Glutamatergic neuron (in vitro differentiated cells): ENCODE measurements at regions not wholly inside any gene's neighbourhood (a gene's known extent, or its start where the extent isn't known, plus 50 kb on each side); places are given as distances from the start of the nearest gene placed in this dataset.

ENCODE experiments used
- DNase-seq: peaks from one replicate; pipeline ENCODE4 v3.0.0; 2022
- H3K27ac Mint-ChIP-seq: one replicate; pipeline ENCODE4 v1.8.0; 2020; ENCODE audit warnings: mild to moderate bottlenecking, mixed read lengths, inconsistent platforms; ENCODE audit not compliant: unreplicated experiment
- H3K27me3 Mint-ChIP-seq: one replicate; pipeline ENCODE4 v1.8.0; 2020; ENCODE audit warnings: mild to moderate bottlenecking, moderate library complexity, mixed read lengths, inconsistent platforms; ENCODE audit not compliant: unreplicated experiment
- H3K36me3 Mint-ChIP-seq: one replicate; pipeline ENCODE4 v1.8.0; 2020; ENCODE audit warnings: mild to moderate bottlenecking, mixed read lengths, inconsistent platforms; ENCODE audit not compliant: unreplicated experiment
- H3K4me1 Mint-ChIP-seq: one replicate; pipeline ENCODE4 v1.8.0; 2020; ENCODE audit warnings: mild to moderate bottlenecking, low read depth, mixed read lengths, inconsistent platforms; ENCODE audit not compliant: unreplicated experiment
- H3K4me3 Mint-ChIP-seq: one replicate; pipeline ENCODE4 v1.8.0; 2020; ENCODE audit warnings: mild to moderate bottlenecking, mixed read lengths, inconsistent platforms; ENCODE audit not compliant: unreplicated experiment
- H3K9me3 Mint-ChIP-seq: one replicate; pipeline ENCODE4 v1.8.0; 2020; ENCODE audit warnings: mild to moderate bottlenecking, moderate library complexity, mixed read lengths, inconsistent platforms; ENCODE audit not compliant: unreplicated experiment
- TF ChIP-seq, protein P1 (sequence below): fragments of 200-600 bp; sonication (generic); IDR thresholded peaks from one replicate; pipeline ENCODE4 v1.5.0; 2021; ENCODE audit not compliant: partially characterized antibody, unreplicated experiment

DNA sequence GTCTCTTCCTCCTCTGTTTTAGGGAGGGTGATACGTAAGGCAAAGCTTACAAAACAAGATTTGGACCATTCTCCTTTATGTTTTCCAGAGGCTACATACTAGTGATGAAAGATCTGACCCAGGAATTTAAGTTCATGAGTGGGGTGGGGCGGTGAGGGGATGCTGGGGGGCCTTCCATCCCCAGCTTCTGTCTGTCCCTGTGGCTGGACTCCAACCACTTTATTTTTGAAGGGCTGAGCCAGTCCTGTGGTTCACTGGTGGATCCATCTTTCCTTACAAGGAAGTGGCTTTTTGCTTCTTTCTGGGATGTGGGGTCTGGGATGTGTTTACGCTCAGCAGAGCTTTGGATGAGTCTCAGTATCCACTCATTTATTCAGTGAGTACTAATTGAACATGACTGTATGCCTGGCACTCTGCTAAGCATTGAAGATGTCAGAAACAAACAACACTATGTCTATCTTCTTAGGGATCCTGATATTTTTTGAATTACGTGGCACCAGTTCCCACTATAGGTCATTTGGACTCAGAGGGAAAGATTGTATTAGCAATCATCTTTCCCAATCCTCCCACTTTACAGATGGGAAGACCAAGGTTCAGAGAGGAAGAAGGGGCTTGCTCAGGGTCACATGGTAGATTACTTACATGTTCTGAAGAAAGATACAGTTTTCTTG lies 291.8 kb upstream of the TBX3 start:
- TF ChIP-seq, protein P1, sequence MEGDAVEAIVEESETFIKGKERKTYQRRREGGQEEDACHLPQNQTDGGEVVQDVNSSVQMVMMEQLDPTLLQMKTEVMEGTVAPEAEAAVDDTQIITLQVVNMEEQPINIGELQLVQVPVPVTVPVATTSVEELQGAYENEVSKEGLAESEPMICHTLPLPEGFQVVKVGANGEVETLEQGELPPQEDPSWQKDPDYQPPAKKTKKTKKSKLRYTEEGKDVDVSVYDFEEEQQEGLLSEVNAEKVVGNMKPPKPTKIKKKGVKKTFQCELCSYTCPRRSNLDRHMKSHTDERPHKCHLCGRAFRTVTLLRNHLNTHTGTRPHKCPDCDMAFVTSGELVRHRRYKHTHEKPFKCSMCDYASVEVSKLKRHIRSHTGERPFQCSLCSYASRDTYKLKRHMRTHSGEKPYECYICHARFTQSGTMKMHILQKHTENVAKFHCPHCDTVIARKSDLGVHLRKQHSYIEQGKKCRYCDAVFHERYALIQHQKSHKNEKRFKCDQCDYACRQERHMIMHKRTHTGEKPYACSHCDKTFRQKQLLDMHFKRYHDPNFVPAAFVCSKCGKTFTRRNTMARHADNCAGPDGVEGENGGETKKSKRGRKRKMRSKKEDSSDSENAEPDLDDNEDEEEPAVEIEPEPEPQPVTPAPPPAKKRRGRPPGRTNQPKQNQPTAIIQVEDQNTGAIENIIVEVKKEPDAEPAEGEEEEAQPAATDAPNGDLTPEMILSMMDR: no peak
- Mint-ChIP-seq H3K4me1 (no peaks in the 10 kb centered on the region), H3K9me3 (no peaks in the 10 kb centered on the region), H3K4me3 (no peak overlapping the region), H3K27ac (no peak overlapping the region), H3K36me3 (no peaks in the 10 kb centered on the region), H3K27me3 (no peaks in the 10 kb centered on the region)
- no peak for DNase-seq

DNA sequence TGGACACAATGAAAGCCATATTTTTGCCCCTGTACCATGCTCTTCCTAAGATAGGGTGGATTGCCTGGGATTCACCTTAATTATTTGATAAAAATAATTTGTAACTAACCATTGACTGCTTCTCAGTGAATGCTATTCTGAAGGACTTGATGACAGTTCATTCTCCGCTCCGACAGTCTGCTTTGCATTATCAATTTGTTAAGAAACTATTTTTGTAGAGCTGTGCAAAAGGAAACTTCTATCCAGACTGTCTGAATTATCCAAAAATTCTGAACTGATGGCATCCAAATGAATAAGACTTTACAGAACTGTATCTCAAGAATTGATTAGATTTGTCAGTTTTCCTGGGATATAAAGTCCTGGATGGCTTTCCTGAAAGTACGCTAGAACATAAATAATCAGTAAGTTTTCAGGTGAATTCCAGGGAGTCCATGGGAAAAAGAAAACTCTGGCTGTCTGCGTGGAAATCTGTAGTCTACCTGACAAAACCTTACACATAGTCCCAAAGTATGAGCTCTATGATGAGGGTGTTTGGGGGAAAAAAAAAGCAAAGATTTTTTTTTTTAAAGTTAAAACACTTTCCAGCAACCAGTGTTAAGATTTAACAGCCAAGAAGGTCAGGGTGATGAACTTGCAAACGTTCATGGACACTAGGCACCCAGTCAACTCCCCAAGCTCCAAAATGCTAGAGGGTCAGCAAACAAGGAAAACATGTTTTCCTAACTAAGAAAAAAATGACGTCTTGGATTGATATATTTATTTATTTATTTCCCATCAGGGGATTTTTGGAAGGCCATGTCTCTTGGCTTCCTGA lies 291.1 kb upstream of the TBX3 start:
- no peaks in the 10 kb centered on the region for H3K4me1 Mint-ChIP-seq

DNA sequence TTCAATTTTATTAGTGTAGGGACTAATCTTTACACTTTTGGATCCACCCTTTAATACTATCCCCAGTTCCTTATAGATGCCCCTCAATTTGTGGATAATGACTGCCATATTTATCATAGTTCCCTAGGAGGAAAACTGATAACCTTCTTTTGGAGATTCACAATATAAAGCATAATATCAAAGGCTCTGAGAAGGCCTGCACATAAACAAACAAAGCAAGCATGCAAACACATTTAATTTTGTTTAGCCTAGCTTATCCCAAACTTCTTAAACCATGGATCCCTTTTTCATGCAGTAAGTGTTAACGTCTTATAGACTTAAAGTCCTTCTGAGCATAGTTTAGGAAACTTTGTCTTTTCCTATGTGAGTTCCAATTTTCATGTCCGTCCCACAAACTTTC lies 290.4 kb upstream of the TBX3 start:
- TF ChIP-seq, protein P1: no peak
- H3K36me3 Mint-ChIP-seq: no peaks in the 10 kb centered on the region
- DNase-seq: no peak
- no peak overlapping the region for H3K27ac Mint-ChIP-seq
- no peaks in the 10 kb centered on the region for H3K4me1 Mint-ChIP-seq
- no peaks in the 10 kb centered on the region for H3K9me3 Mint-ChIP-seq
- H3K4me3 Mint-ChIP-seq: no peak overlapping the region
- H3K27me3 Mint-ChIP-seq: no peaks in the 10 kb centered on the region

More for the DNA sequence above, 291.1 kb upstream of the TBX3 start:
- no peak for DNase-seq
- Mint-ChIP-seq H3K9me3 (no peaks in the 10 kb centered on the region), H3K4me3 (no peak overlapping the region), H3K27ac (no peak overlapping the region), H3K27me3 (no peaks in the 10 kb centered on the region), H3K36me3 (no peaks in the 10 kb centered on the region)
- TF ChIP-seq, protein P1: no peak

DNA sequence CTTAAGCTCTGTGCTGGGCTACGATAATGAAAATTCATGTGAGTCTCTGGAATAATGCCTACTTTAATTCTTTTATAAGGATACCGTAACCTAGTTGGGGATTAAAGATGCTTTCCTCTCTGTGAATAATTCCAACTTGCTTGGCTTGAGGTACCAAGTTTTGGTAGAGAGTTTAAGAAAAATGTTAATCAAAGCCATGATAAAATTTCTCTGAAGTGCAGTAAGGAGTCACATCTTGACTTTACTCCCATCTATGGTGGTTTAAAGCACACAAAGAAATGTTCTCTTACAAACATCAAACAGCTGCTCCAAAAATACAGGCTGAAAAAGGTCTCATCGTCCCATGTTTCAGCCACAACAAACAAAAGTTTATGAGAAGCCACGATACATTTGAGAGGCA lies 284.8 kb upstream of the TBX3 start:
- Mint-ChIP-seq H3K4me3 (no peak overlapping the region), H3K27ac (no peak overlapping the region), H3K36me3 (no peaks in the 10 kb centered on the region)

DNA sequence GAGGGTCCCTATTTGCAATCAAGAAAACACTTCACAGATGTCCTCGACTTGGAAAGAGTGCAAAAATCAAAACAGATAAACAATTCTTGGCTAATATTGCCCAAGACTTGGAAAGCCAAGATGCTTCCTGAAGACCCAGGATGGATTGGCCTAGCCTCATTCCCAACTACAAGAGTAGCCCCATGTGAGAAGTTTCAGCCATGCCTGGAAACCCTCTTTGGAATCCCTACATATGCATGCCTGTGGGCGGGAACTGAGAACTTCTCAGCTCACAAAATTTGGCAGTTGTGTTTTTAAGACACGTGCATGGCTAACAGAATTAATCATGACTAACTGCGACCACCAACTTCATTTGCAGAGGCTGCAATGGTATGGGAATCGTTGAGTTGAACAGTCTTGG lies 283.2 kb upstream of the TBX3 start:
- no peaks in the 10 kb centered on the region for H3K36me3 Mint-ChIP-seq
- DNase-seq: no peak
- H3K27me3 Mint-ChIP-seq: no peaks in the 10 kb centered on the region
- H3K4me1 Mint-ChIP-seq: no peaks in the 10 kb centered on the region
- no peak overlapping the region for H3K27ac Mint-ChIP-seq
- no peak overlapping the region for H3K4me3 Mint-ChIP-seq
- TF ChIP-seq, protein P1: no peak
- H3K9me3 Mint-ChIP-seq: no peaks in the 10 kb centered on the region

More for the DNA sequence above, 284.8 kb upstream of the TBX3 start:
- TF ChIP-seq, protein P1: no peak
- H3K4me1 Mint-ChIP-seq: no peaks in the 10 kb centered on the region
- H3K27me3 Mint-ChIP-seq: no peaks in the 10 kb centered on the region
- no peaks in the 10 kb centered on the region for H3K9me3 Mint-ChIP-seq
- DNase-seq: no peak
